Astrocyte of the cerebellum (primary cell): ENCODE measurements at regions not wholly inside any gene's neighbourhood (a gene's known extent, or its start where the extent isn't known, plus 50 kb on each side); places are given as distances from the start of the nearest gene placed in this dataset.
A peak's percentile ranks its signal among the peaks of the same experiment; 100 is the strongest.
"Not testable (repeated sequence)": the region's sequence is repeated elsewhere in the genome, so short reads cannot be mapped to it uniquely, and the experiment has no call there.

ENCODE experiments used
- DNase-seq: peaks from one replicate; pipeline ENCODE4 v3.0.0-alpha.2; 2011; ENCODE audit warnings: low read depth
- H3K4me3 ChIP-seq: 2 replicates; pipeline ENCODE4 v1.5.1; 2011; ENCODE audit warnings: mild to moderate bottlenecking, low read depth, low read length, moderate library complexity
- CTCF ChIP-seq: IDR thresholded peaks from 2 replicates; pipeline ENCODE4 v1.5.1; 2012; ENCODE audit warnings: low read length, low read depth, moderate library complexity, mild to moderate bottlenecking; ENCODE audit errors: missing control alignments
- in situ Hi-C: cut with HindIII; loops from 2 replicates; pipeline ENCODE4 v1.10.0; 2017; ENCODE audit warnings: low sequenced_read_pairs

DNA sequence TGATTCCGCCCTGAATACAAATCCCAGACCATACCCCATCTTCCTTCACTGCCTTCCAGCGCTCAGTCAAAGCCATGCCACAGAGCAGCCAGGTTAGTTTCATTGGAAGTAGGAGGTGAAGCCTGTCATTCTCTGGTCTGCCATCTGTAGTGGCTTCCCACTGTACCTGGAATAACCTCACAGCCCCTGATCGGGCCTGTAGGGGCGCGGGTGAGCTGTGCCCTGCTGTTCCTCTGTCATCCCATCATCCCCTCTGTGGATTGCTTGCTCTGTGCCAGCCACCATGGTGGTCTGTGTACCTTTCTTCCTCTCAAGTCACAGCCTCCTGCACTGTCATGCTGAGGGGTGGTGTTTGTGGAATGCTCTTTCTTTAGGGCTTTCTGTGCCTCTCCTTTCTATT is 155.1 kb downstream of the ZNF22 start:
- no peak overlapping the region for H3K4me3 ChIP-seq
- TF ChIP-seq CTCF, result no peak
- DNase-seq, result no peak
- in situ Hi-C loops, result no loop called here

DNA sequence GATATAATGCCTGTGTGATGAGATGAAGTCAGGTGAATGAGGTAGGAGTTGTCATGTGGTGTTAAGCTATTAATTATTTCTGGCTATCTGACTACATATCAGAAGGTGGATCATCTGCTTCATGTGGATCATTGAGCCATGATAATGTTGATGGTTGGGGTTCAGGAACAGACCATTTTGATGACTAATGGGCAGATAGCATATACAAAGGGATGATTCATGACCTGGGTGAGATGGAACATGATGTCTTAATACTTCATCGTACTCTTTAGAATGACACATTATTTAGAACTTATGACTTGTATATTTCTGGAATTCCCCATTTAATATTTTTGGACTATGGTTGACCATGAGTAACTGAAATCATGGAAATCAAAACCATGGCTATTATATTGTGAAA is 155.1 kb downstream of the OR13A1 start:
- no peak for DNase-seq
- TF ChIP-seq CTCF, result no peak
- in situ Hi-C loops, result no loop called here
- no peak overlapping the region for H3K4me3 ChIP-seq

GRCh38 chr10:45163315-45163975 is 152.0 kb downstream of the OR13A1 start:
- TF ChIP-seq CTCF, result no peak
- DNase-seq, result no peak
- in situ Hi-C loops, result no loop called here
- H3K4me3 ChIP-seq, result no peak overlapping the region

- H3K4me3 ChIP-seq, in situ Hi-C loops: not testable (repeated sequence)
Observed at GRCh38 chr10:45175520-45176118, 139.8 kb downstream of the OR13A1 start.

DNA sequence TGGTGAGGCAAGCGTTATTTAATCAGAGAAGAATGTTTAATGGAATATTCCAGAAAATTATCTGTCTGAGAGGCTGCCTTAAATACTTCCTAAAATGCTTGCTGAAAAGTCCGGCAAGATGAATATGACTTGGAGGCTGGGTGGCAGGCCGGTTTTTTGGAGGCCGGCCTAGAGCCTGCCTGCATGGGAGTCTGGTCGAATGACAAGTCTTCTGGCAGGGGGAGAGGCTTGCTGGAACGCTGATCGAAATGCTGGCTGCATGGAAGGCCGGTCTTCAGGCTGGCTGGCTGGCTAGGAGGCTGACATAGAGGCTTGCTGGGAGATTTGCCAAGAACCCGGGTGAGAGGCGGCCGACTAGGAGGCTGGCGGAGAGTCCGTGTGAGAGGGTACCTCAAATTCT is 135.7 kb downstream of the OR13A1 start:
- no peak overlapping the region for H3K4me3 ChIP-seq
- in situ Hi-C loops, result no loop called here
- peak; percentile 0 for DNase-seq
- no peak for TF ChIP-seq CTCF

More at GRCh38 chr10:45175520-45176118, 139.8 kb downstream of the OR13A1 start:
- DNase-seq, result not testable (repeated sequence)

GRCh38 chr10:45180507-45180906 is 134.9 kb downstream of the OR13A1 start:
- no peak for TF ChIP-seq CTCF
- no peak for DNase-seq
- in situ Hi-C loops, result no loop called here
- no peak overlapping the region for H3K4me3 ChIP-seq
